Islet of Langerhans (tissue), 1 donor: ENCODE measurements at regions not wholly inside any gene's neighbourhood (a gene's known extent, or its start where the extent isn't known, plus 50 kb on each side); places are given as distances from the start of the nearest gene placed in this dataset.

ENCODE experiments used
- FAIRE-seq: peaks from one replicate; lab custom pipeline; 2011; peaks lifted over from hg19 to GRCh38; lab: Jason Lieb, UNC

GRCh38 chr18:24736662-24737330, 276.4 kb downstream of the HRH4 start:
- FAIRE-seq, result no peak

- no peak for FAIRE-seq
Observed at GRCh38 chr18:24740829-24741228, 280.4 kb downstream of the HRH4 start.

- FAIRE-seq, result no peak
Observed at GRCh38 chr18:24741321-24741720, 280.9 kb downstream of the HRH4 start.

- FAIRE-seq, result no peak
Observed at GRCh38 chr18:24741965-24742724, 281.7 kb downstream of the HRH4 start.

GRCh38 chr18:24754583-24755253, 294.3 kb downstream of the HRH4 start:
- FAIRE-seq, result no peak

GRCh38 chr18:24756385-24756784, 295.9 kb downstream of the HRH4 start:
- no peak for FAIRE-seq

GRCh38 chr18:24757134-24757533, 296.7 kb downstream of the HRH4 start:
- no peak for FAIRE-seq

GRCh38 chr18:24761765-24762164, 301.3 kb downstream of the HRH4 start:
- FAIRE-seq, result no peak

- FAIRE-seq, result no peak
Observed at GRCh38 chr18:24762511-24762910, 302.1 kb downstream of the HRH4 start.

GRCh38 chr18:24763765-24764513, 303.5 kb downstream of the HRH4 start:
- FAIRE-seq, result no peak

GRCh38 chr18:24764766-24765165, 304.3 kb downstream of the HRH4 start:
- no peak for FAIRE-seq

- no peak for FAIRE-seq
Observed at GRCh38 chr18:24766376-24766775, 305.9 kb downstream of the HRH4 start.

- FAIRE-seq, result no peak
Observed at GRCh38 chr18:24770311-24771024, 310.0 kb downstream of the HRH4 start.

GRCh38 chr18:24771300-24771699, 310.9 kb downstream of the HRH4 start:
- no peak for FAIRE-seq

- FAIRE-seq, result no peak
Observed at GRCh38 chr18:24773101-24773500, 312.7 kb downstream of the HRH4 start.

GRCh38 chr18:24776019-24776418, 315.6 kb downstream of the HRH4 start:
- no peak for FAIRE-seq

- no peak for FAIRE-seq
Observed at GRCh38 chr18:24778810-24779418, 318.5 kb downstream of the HRH4 start.

- FAIRE-seq, result no peak
Observed at GRCh38 chr18:24782566-24782965, 322.1 kb downstream of the HRH4 start.

- no peak for FAIRE-seq
Observed at GRCh38 chr18:24785019-24785418, 324.6 kb downstream of the HRH4 start.

GRCh38 chr18:24786027-24786426, 325.6 kb downstream of the HRH4 start:
- FAIRE-seq, result no peak

GRCh38 chr18:24790347-24790746, 329.9 kb downstream of the HRH4 start:
- FAIRE-seq, result no peak
